C4-2B (cell line): ENCODE measurements at regions not wholly inside any gene's neighbourhood (a gene's known extent, or its start where the extent isn't known, plus 50 kb on each side); places are given as distances from the start of the nearest gene placed in this dataset.

Source experiments
- CTCF ChIP-seq: fragments of 450-650 bp; conservative IDR thresholded peaks from 2 replicates; pipeline ENCODE4 v1.5.1; 2017; ENCODE audit warnings: mild to moderate bottlenecking
- ZFX ChIP-seq: fragments of 450-650 bp; IDR thresholded peaks from 2 replicates; pipeline ENCODE4 v1.6.1; 2017

- no peak for TF ChIP-seq CTCF
- TF ChIP-seq ZFX = no peak
Observed at GRCh38 chr7:46133751-46134150, 212.7 kb upstream of the IGFBP3 start.
